ENCODE measurements at regions not wholly inside any gene's neighbourhood (a gene's known extent, or its start where the extent isn't known, plus 50 kb on each side); places are given as distances from the start of the nearest gene placed in this dataset.

DNA sequence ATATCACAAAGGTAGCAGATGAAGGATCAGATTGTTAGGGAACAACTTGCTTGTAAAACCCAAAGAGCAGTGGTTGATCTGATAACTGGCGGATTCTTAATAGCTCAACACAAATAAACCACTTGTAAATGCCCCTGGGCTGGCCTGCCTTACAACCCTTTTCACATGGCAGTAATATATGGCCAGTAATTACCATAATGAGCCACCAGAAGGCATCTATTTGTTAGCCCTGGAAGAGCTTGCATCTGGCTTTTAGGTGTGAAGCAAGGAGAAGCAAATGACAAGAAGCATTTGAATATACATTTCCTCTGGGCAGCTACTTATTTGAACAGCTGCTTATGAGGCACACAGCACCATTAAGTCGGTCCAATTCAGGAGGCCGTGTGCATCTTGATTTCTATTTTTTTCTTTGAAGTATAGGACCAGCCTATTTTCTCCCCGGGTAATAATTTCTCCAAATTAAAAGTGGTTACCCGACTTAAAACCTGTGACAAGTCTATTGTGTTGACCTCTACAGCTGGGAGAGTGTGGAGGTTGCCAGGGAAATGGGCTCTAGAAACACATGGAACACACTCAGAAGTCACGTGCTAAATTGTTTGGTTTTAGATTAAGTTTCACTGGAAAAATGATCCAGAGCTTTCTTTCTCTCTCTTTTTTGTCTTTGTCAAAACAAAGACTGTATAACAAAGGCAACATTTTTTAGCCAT, 113.4 kb downstream of the SEM1 start:
- TF ChIP-seq, protein P1, sequence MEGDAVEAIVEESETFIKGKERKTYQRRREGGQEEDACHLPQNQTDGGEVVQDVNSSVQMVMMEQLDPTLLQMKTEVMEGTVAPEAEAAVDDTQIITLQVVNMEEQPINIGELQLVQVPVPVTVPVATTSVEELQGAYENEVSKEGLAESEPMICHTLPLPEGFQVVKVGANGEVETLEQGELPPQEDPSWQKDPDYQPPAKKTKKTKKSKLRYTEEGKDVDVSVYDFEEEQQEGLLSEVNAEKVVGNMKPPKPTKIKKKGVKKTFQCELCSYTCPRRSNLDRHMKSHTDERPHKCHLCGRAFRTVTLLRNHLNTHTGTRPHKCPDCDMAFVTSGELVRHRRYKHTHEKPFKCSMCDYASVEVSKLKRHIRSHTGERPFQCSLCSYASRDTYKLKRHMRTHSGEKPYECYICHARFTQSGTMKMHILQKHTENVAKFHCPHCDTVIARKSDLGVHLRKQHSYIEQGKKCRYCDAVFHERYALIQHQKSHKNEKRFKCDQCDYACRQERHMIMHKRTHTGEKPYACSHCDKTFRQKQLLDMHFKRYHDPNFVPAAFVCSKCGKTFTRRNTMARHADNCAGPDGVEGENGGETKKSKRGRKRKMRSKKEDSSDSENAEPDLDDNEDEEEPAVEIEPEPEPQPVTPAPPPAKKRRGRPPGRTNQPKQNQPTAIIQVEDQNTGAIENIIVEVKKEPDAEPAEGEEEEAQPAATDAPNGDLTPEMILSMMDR (conservative IDR thresholded peaks at IDR 0.05 in 1 of 2, IDR thresholded peaks at IDR 0.05 in 1 of 2; ENCODE audit: low read depth in 1 of 2, low read length in 2 of 2): peak in 1 of 2 donors; percentile 8
- TF ChIP-seq EZH2 (IDR thresholded peaks at IDR 0.05; ENCODE audit: low read length, missing control alignments): no peak
- Histone ChIP-seq H3K4me1 (ENCODE audit: control insufficient read depth, extremely low read depth, insufficient read depth, low read length) (no peaks in the 10 kb centered on the region), H4K20me1 (ENCODE audit: control insufficient read depth, extremely low read depth, insufficient read depth, low read length) (no peaks in the 10 kb centered on the region), H3K79me2 (ENCODE audit: control insufficient read depth, insufficient read depth, low read length) (no peaks in the 10 kb centered on the region), H3K27me3 (ENCODE audit: control insufficient read depth, insufficient read depth, low read length) (no peaks in the 10 kb centered on the region), H3K4me2 (ENCODE audit: extremely low read depth, insufficient read depth, low read length) (no peak overlapping the region), H3K9me3 (ENCODE audit: control insufficient read depth, insufficient read depth, low read depth, low read length) (no peaks in the 10 kb centered on the region), H3K36me3 (ENCODE audit: control insufficient read depth, insufficient read depth, low read length) (no peaks in the 10 kb centered on the region), H3K27ac (ENCODE audit: insufficient read depth, low read length) (no peak overlapping the region), H2AFZ (ENCODE audit: low read length) (no peak overlapping the region), H3K4me3 (replicated peaks in 1 of 4; ENCODE audit: control extremely low read depth in 1 of 4, insufficient read depth in 1 of 4, low read depth in 3 of 4, low read length in 4 of 4) (no peak overlapping the region), H3K9ac (ENCODE audit: insufficient read depth, low read length) (no peak overlapping the region)
- peak; percentile 0 to 1 for DNase-seq (ENCODE audit: low read depth in 2 of 2)

DNA sequence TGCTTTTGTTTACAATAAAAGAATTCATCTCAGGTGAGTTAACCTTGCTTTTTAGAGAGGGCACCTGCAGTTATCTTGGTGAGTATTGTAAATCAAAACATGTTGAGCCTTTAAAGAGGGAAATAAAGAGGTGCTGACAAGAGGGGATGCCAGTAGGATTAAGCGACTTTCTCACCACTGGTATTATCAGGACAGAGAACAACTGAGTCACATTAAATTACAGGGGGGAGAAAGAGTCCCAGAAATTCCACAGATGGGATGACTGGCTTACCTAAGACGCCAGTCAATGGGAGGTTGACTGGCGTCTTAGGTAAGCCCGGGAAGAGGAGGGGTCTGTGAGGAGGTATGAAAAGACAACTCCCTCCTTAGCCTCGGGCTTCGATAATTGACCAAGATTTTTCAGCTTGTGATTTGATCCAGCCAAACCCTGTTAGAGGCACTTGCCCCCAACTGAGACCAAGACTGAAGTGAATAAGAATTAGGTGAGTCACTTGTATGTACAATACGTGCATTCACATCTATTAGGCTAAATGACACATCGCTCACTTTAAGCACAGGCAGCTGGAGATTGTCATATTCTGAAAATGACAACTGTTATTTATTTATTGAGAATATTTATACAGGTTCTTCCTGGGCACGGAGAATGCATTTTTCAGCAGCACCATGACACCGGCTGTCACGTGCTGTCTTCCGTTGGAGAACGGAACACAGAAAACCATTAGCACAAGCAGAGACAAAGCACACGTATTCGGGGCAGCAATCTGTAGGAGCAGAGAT, 117.6 kb downstream of the SEM1 start:
- DNase-seq (ENCODE audit: low read depth in 2 of 2): peak in 1 of 2 donors; percentile 0
- H3K27ac ChIP-seq (ENCODE audit: insufficient read depth, low read length): no peak overlapping the region
- H3K27me3 ChIP-seq (ENCODE audit: control insufficient read depth, insufficient read depth, low read length): no peaks in the 10 kb centered on the region
- no peak overlapping the region for H2AFZ ChIP-seq (ENCODE audit: low read length)
- H4K20me1 ChIP-seq (ENCODE audit: control insufficient read depth, extremely low read depth, insufficient read depth, low read length): no peaks in the 10 kb centered on the region
- H3K4me2 ChIP-seq (ENCODE audit: extremely low read depth, insufficient read depth, low read length): no peak overlapping the region
- no peak overlapping the region for H3K4me3 ChIP-seq (replicated peaks in 1 of 4; ENCODE audit: control extremely low read depth in 1 of 4, insufficient read depth in 1 of 4, low read depth in 3 of 4, low read length in 4 of 4)
- H3K36me3 ChIP-seq (ENCODE audit: control insufficient read depth, insufficient read depth, low read length): no peaks in the 10 kb centered on the region
- no peak overlapping the region for H3K9ac ChIP-seq (ENCODE audit: insufficient read depth, low read length)
- no peaks in the 10 kb centered on the region for H3K4me1 ChIP-seq (ENCODE audit: control insufficient read depth, extremely low read depth, insufficient read depth, low read length)
- TF ChIP-seq, protein P1 (conservative IDR thresholded peaks at IDR 0.05 in 1 of 2, IDR thresholded peaks at IDR 0.05 in 1 of 2; ENCODE audit: low read depth in 1 of 2, low read length in 2 of 2): no peak
- no peak for TF ChIP-seq EZH2 (IDR thresholded peaks at IDR 0.05; ENCODE audit: low read length, missing control alignments)
- H3K9me3 ChIP-seq (ENCODE audit: control insufficient read depth, insufficient read depth, low read depth, low read length): no peaks in the 10 kb centered on the region
- no peaks in the 10 kb centered on the region for H3K79me2 ChIP-seq (ENCODE audit: control insufficient read depth, insufficient read depth, low read length)

DNA sequence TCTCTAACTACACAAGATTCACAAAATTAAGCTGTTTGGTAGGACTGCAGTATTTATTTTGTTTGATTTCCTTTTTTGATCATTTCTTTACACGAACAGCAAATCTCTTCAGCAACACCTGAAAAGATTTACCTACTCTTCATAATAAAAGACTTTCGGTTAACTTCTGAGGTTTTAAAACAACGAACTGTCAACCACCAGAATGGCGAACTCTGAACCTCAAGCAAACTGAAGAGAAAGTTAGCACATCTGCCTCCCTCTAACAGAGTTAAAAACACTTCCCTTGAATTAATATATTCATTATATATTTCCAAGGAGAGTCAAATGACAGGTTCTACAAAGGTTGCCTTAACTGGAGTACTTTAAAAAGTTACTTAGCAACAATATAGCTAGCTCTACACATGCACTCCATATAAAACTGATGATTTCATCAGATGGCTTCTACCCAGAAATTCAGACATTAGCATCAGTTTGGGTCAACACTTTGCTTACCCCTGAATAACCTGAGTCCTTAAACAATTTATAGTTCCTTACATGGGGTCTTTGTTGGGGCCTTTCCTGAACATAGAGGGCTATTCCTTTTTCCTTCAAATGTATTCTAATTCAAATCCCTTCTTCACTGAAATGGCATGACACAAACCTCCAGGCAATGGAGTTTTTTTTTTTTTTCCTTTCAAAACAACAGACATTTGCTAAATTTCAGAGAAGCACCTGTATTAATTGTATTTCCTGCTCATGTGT, 118.3 kb downstream of the SEM1 start:
- no peaks in the 10 kb centered on the region for H3K79me2 ChIP-seq (ENCODE audit: control insufficient read depth, insufficient read depth, low read length)
- H3K27ac ChIP-seq (ENCODE audit: insufficient read depth, low read length): no peak overlapping the region
- TF ChIP-seq, protein P1 (conservative IDR thresholded peaks at IDR 0.05 in 1 of 2, IDR thresholded peaks at IDR 0.05 in 1 of 2; ENCODE audit: low read depth in 1 of 2, low read length in 2 of 2): no peak
- no peak overlapping the region for H3K4me3 ChIP-seq (replicated peaks in 1 of 4; ENCODE audit: control extremely low read depth in 1 of 4, insufficient read depth in 1 of 4, low read depth in 3 of 4, low read length in 4 of 4)
- H2AFZ ChIP-seq (ENCODE audit: low read length): no peak overlapping the region
- H4K20me1 ChIP-seq (ENCODE audit: control insufficient read depth, extremely low read depth, insufficient read depth, low read length): no peaks in the 10 kb centered on the region
- DNase-seq (ENCODE audit: low read depth in 2 of 2): no peak
- H3K27me3 ChIP-seq (ENCODE audit: control insufficient read depth, insufficient read depth, low read length): no peaks in the 10 kb centered on the region
- H3K9me3 ChIP-seq (ENCODE audit: control insufficient read depth, insufficient read depth, low read depth, low read length): no peaks in the 10 kb centered on the region
- H3K36me3 ChIP-seq (ENCODE audit: control insufficient read depth, insufficient read depth, low read length): no peaks in the 10 kb centered on the region
- H3K9ac ChIP-seq (ENCODE audit: insufficient read depth, low read length): no peak overlapping the region
- no peaks in the 10 kb centered on the region for H3K4me1 ChIP-seq (ENCODE audit: control insufficient read depth, extremely low read depth, insufficient read depth, low read length)
- H3K4me2 ChIP-seq (ENCODE audit: extremely low read depth, insufficient read depth, low read length): no peak overlapping the region

Data from fibroblast of lung (primary cell).